SIG-M5 treated with dmso at 0.1 percent for 504 hours (cell line): ENCODE measurements at regions not wholly inside any gene's neighbourhood (a gene's known extent, or its start where the extent isn't known, plus 50 kb on each side); places are given as distances from the start of the nearest gene placed in this dataset.
"Not testable (repeated sequence)": the region's sequence is repeated elsewhere in the genome, so short reads cannot be mapped to it uniquely, and the experiment has no call there.

Experiments used
- DNase-seq: peaks from one replicate; lab custom pipeline; 2025; ENCODE audit not compliant: unreplicated experiment; lab: John Stamatoyannopoulos, UW

GRCh38 chr1:105083611-105084010 is 1333.9 kb downstream of the AMY1C start:
- no peak for DNase-seq

GRCh38 chr1:105087506-105087905 is 1337.8 kb downstream of the AMY1C start:
- no peak for DNase-seq

GRCh38 chr1:105088166-105088565 is 1338.5 kb downstream of the AMY1C start:
- no peak for DNase-seq

GRCh38 chr1:105093893-105094292 is 1344.2 kb downstream of the AMY1C start:
- not testable (repeated sequence) for DNase-seq

- DNase-seq = no peak
Measured at GRCh38 chr1:105100102-105100501, 1350.4 kb downstream of the AMY1C start.

GRCh38 chr1:105101261-105101660 is 1351.6 kb downstream of the AMY1C start:
- no peak for DNase-seq

- no peak for DNase-seq
Measured at GRCh38 chr1:105102371-105102770, 1352.7 kb downstream of the AMY1C start.

GRCh38 chr1:105122041-105122440 is 1372.3 kb downstream of the AMY1C start:
- DNase-seq = no peak

- peak; percentile 45 for DNase-seq
Measured at GRCh38 chr1:105137543-105138457, 1388.1 kb downstream of the AMY1C start.

GRCh38 chr1:105138458-105138893 is 1388.8 kb downstream of the AMY1C start:
- no peak for DNase-seq

- DNase-seq = no peak
Measured at GRCh38 chr1:105172788-105173187, 1423.1 kb downstream of the AMY1C start.

- no peak for DNase-seq
Measured at GRCh38 chr1:105180789-105181188, 1431.1 kb downstream of the AMY1C start.

GRCh38 chr1:105204836-105205371 is 1455.2 kb downstream of the AMY1C start:
- DNase-seq = no peak

- DNase-seq = no peak
Measured at GRCh38 chr1:105208581-105208980, 1458.9 kb downstream of the AMY1C start.

- DNase-seq = peak; percentile 2
Measured at GRCh38 chr1:105210747-105211146, 1461.0 kb downstream of the AMY1C start.

- DNase-seq = no peak
Measured at GRCh38 chr1:105231378-105231777, 1481.7 kb downstream of the AMY1C start.

- DNase-seq = no peak
Measured at GRCh38 chr1:105243411-105243810, 1493.7 kb downstream of the AMY1C start.

GRCh38 chr1:105243969-105244368 is 1494.3 kb downstream of the AMY1C start:
- DNase-seq = no peak

- no peak for DNase-seq
Measured at GRCh38 chr1:105254906-105255305, 1505.2 kb downstream of the AMY1C start.

GRCh38 chr1:105260001-105260400 is 1510.3 kb downstream of the AMY1C start:
- no peak for DNase-seq

- no peak for DNase-seq
Measured at GRCh38 chr1:105270966-105271365, 1521.3 kb downstream of the AMY1C start.

GRCh38 chr1:105272376-105272775 is 1522.7 kb downstream of the AMY1C start:
- DNase-seq = not testable (repeated sequence)
